K562 (cell line): ENCODE measurements at regions not wholly inside any gene's neighbourhood (a gene's known extent, or its start where the extent isn't known, plus 50 kb on each side); places are given as distances from the start of the nearest gene placed in this dataset.

Source experiments
- ATAC-seq: fragments of 200-7000 bp; cut with Tn5 transposase; 3 replicates; pipeline ENCODE4 v1.9.1; 2020; ENCODE audit warnings: moderate library complexity
- BruUV-seq: library from RNA; stranded (reverse); fragments of 400-500 nt; replicated peaks from 2 replicates; lab custom pipeline; 2021; lab: Mats Ljungman, UMichigan
- CTCF ChIA-PET: fragments of 300-600 bp; formaldehyde crosslinking; extraction: SDS; loops from one replicate; lab custom pipeline; 2021; ENCODE audit warnings: low intra/inter-chr PET ratio; lab: Yijun Ruan, JAX
- POLR2A ChIA-PET: fragments of 300-600, 350-650 bp; sonication (Branson Sonifier 250); formaldehyde crosslinking; extraction: SDS; loops from one replicate; lab custom pipeline; 2021; ENCODE audit warnings: antibody characterized with exemption, inconsistent platforms; lab: Yijun Ruan, JAX
- DNase-seq, 4 experiments: peaks; one replicate each; pipeline versions ENCODE4 v3.0.0 to v3.0.0-alpha.2; 2011 to 2018; ENCODE audit warnings: low spot score in 3 of 4, mixed read lengths in 3 of 4; ENCODE audit errors: extremely low read depth in 1 of 4
- FAIRE-seq: peaks from 2 replicates; lab custom pipeline; 2011; peaks lifted over from hg19 to GRCh38; lab: Jason Lieb, UNC
- H2AFZ ChIP-seq: 2 replicates; pipeline ENCODE4 v1.6.0; 2011; ENCODE audit warnings: low read depth, low read length, control low read depth, inconsistent platforms
- H3K27ac ChIP-seq: fragments of 200-600 bp; 3 replicates; pipeline ENCODE4 v1.8.0; 2011; ENCODE audit warnings: low read depth, mild to moderate bottlenecking, control low read depth, inconsistent platforms, low read length, moderate library complexity, mixed read lengths; ENCODE audit errors: extremely low read depth
- H3K27me3 ChIP-seq, 2 experiments: fragments of 300-600 bp in 1 of 2; 2 replicates in 1 of 2; 3 replicates in 1 of 2; pipeline versions ENCODE4 v1.6.0 to v1.8.0; 2011; ENCODE audit warnings: inconsistent platforms in 2 of 2, low read length in 2 of 2, mild to moderate bottlenecking in 1 of 2, mixed read lengths in 1 of 2, moderate library complexity in 1 of 2; ENCODE audit not compliant: control insufficient read depth in 2 of 2, insufficient read depth in 2 of 2
- H3K36me3 ChIP-seq: fragments of 300-600 bp; 3 replicates; pipeline ENCODE4 v1.8.0; 2011; ENCODE audit warnings: mild to moderate bottlenecking, low read length, inconsistent platforms; ENCODE audit not compliant: control insufficient read depth, insufficient read depth
- H3K4me1 ChIP-seq, 2 experiments: fragments of 200-600 bp in 1 of 2; replicated peaks in 1 of 2; 2 replicates in 1 of 2; 3 replicates in 1 of 2; pipeline versions ENCODE4 v1.5.1 to v1.8.0; 2011; ENCODE audit warnings: inconsistent platforms in 2 of 2, low read length in 2 of 2, mild to moderate bottlenecking in 1 of 2, mixed read lengths in 1 of 2, moderate library complexity in 1 of 2; ENCODE audit not compliant: control insufficient read depth in 2 of 2, insufficient read depth in 2 of 2
- H3K4me2 ChIP-seq: 2 replicates; pipeline ENCODE4 v1.6.1; 2011; ENCODE audit warnings: low read length, control low read depth, inconsistent platforms, mixed read lengths; ENCODE audit not compliant: insufficient read depth
- H3K4me3 ChIP-seq: fragments of 200-600 bp; sonication (generic), shearing (Covaris generic); 2 replicates; pipeline ENCODE4 v1.5.1; 2016; ENCODE audit warnings: control low read depth, inconsistent platforms
- H3K79me2 ChIP-seq: fragments of 200-600 bp; 3 replicates; pipeline ENCODE4 v1.8.0; 2011; ENCODE audit warnings: low read length, inconsistent platforms; ENCODE audit not compliant: control insufficient read depth, insufficient read depth
- H3K9ac ChIP-seq, 2 experiments: 2 replicates each; pipeline versions ENCODE4 v1.6.0 to v1.6.1; 2011; ENCODE audit warnings: low read depth in 2 of 2, low read length in 2 of 2, control low read depth in 1 of 2, inconsistent platforms in 1 of 2, mild to moderate bottlenecking in 1 of 2, mixed read lengths in 1 of 2; ENCODE audit not compliant: insufficient read depth in 1 of 2
- H3K9me1 ChIP-seq: one replicate; pipeline ENCODE4 v1.6.0; 2011; ENCODE audit warnings: inconsistent platforms, mild to moderate bottlenecking, low read length, moderate library complexity; ENCODE audit not compliant: control insufficient read depth, insufficient read depth
- H3K9me3 ChIP-seq: replicated peaks from 2 replicates; pipeline ENCODE4 v1.5.1; 2011; ENCODE audit warnings: low read depth, low read length, inconsistent platforms; ENCODE audit not compliant: control insufficient read depth, insufficient read depth
- H4K20me1 ChIP-seq: replicated peaks from 2 replicates; pipeline ENCODE4 v1.6.1; 2011; ENCODE audit warnings: low read length, inconsistent platforms, mixed read lengths; ENCODE audit not compliant: control insufficient read depth, insufficient read depth
- CHAMP1 ChIP-seq: fragments of 450-650 bp; IDR thresholded peaks from 2 replicates; pipeline ENCODE4 v1.6.1; 2016; ENCODE audit warnings: mild to moderate bottlenecking
- DNMT1 ChIP-seq: fragments of 450-650 bp; IDR thresholded peaks from 2 replicates; pipeline ENCODE4 v1.6.1; 2016; ENCODE audit warnings: antibody characterized with exemption, mild to moderate bottlenecking
- FOXP4 ChIP-seq: sonication (generic); formaldehyde crosslinking; IDR thresholded peaks from 2 replicates; pipeline ENCODE4 v1.8.0; 2022; ENCODE audit warnings: mild to moderate bottlenecking, missing genetic modification reagents, borderline replicate concordance
- NCOA6 ChIP-seq: fragments of 450-650 bp; IDR thresholded peaks from 2 replicates; pipeline ENCODE4 v1.6.1; 2017; ENCODE audit warnings: mild to moderate bottlenecking
- SREBF2 ChIP-seq: sonication (generic); formaldehyde crosslinking; IDR thresholded peaks from 2 replicates; pipeline ENCODE4 v1.4.0; 2020; ENCODE audit warnings: mild to moderate bottlenecking, missing genetic modification reagents
- TAF15 ChIP-seq: fragments of 200-400 bp; formaldehyde crosslinking; IDR thresholded peaks from 2 replicates; pipeline ENCODE4 v1.6.1; 2017; ENCODE audit warnings: mild to moderate bottlenecking, low read depth, low read length, moderate library complexity
- ZNF696 ChIP-seq: fragments of 250-450 bp; sonication (Bioruptor Pico); conservative IDR thresholded peaks from 2 replicates; pipeline ENCODE4 v1.4.0; 2020; ENCODE audit warnings: mild to moderate bottlenecking, moderate library complexity
- WGBS: fragments of 100-300 bp; shearing (Covaris generic); methylation state at CpG from one replicate; pipeline ENCODE4 v1.1.6; 2016; ENCODE audit warnings: low coverage, mixed read lengths; ENCODE audit not compliant: insufficient coverage; ENCODE audit errors: missing lambda C conversion rate; 5-methylcytosine and 5-hydroxymethylcytosine counted together
- in situ Hi-C: fragments of 300-500 bp; cut with MboI; formaldehyde crosslinking; loops from 4 replicates; pipeline ENCODE4 v1.15.0; 2018; ENCODE audit warnings: inconsistent platforms, mixed read lengths
- intact Hi-C: fragments of 100-400 bp; cut with micrococcal nuclease; formaldehyde crosslinking; loops from 2 replicates; pipeline ENCODE4 v1.14.2; 2022

- peaks cover 0 to 6% of the 10 kb centered on the region in 2 experiments; a peak in 3 of 5 replicates for H3K27me3 ChIP-seq
- no peaks in the 10 kb centered on the region for H3K4me1 ChIP-seq
- H3K9me3 ChIP-seq, result no peaks in the 10 kb centered on the region
- intact Hi-C loops, result no loop called here
- in situ Hi-C loops, result no loop called here
- H4K20me1 ChIP-seq, result no peaks in the 10 kb centered on the region
- CTCF ChIA-PET, result no interaction called here
- H3K9me1 ChIP-seq, result no peaks in the 10 kb centered on the region
- no peak overlapping the region for H3K9ac ChIP-seq
- no peak for DNase-seq
- no peak overlapping the region for H3K4me2 ChIP-seq
- H3K36me3 ChIP-seq, result no peaks in the 10 kb centered on the region
- POLR2A ChIA-PET, result interaction anchor here (0.5 kb wide), 1 partner anchor 787 kb away, joined by 4 read pairs; no protein-coding TSS in a partner anchor
- no peak for ATAC-seq
- H3K27ac ChIP-seq, result no peak overlapping the region
- no peak overlapping the region for H2AFZ ChIP-seq
- 0% methylated on average over 3 of the region's 3 CpGs for WGBS
- FAIRE-seq, result no peak
- no TSS peak for BruUV-seq
- H3K4me3 ChIP-seq, result no peak overlapping the region
- TF ChIP-seq CHAMP1 (no peak), NCOA6 (no peak), FOXP4 (CRISPR knock-in tag) (no peak), TAF15 (no peak), SREBF2 (CRISPR knock-in tag) (no peak), ZNF696 (no peak), DNMT1 (no peak)
- no peaks in the 10 kb centered on the region for H3K79me2 ChIP-seq
Measured at GRCh38 chr3:72678380-72678779, 169.9 kb downstream of the SHQ1 start.
